ENCODE measurements at regions not wholly inside any gene's neighbourhood (a gene's known extent, or its start where the extent isn't known, plus 50 kb on each side); places are given as distances from the start of the nearest gene placed in this dataset.
"Not testable (repeated sequence)": the region's sequence is repeated elsewhere in the genome, so short reads cannot be mapped to it uniquely, and the experiment has no call there.

- DNase-seq (ENCODE audit: low read depth), result peak; percentile 6
- H3K4me3 ChIP-seq (ENCODE audit: low read depth, low read length), result no peak overlapping the region
These were observed 167.8 kb downstream of the PCDH10 start for GRCh38 chr4:133316909-133317308.

GRCh38 chr4:133314991-133315390 lies 165.9 kb downstream of the PCDH10 start:
- DNase-seq (ENCODE audit: low read depth), result no peak
- TF ChIP-seq CTCF (conservative IDR thresholded peaks at IDR 0.05; ENCODE audit: low read depth, low read length), result no peak
- no peak overlapping the region for H3K4me3 ChIP-seq (ENCODE audit: low read depth, low read length)

More at GRCh38 chr4:133316909-133317308, 167.8 kb downstream of the PCDH10 start:
- no peak for TF ChIP-seq CTCF (conservative IDR thresholded peaks at IDR 0.05; ENCODE audit: low read depth, low read length)

GRCh38 chr4:133287396-133287795 lies 138.3 kb downstream of the PCDH10 start:
- no peak for DNase-seq (ENCODE audit: low read depth)
- no peak overlapping the region for H3K4me3 ChIP-seq (ENCODE audit: low read depth, low read length)
- no peak for TF ChIP-seq CTCF (conservative IDR thresholded peaks at IDR 0.05; ENCODE audit: low read depth, low read length)

- no peak overlapping the region for H3K4me3 ChIP-seq (ENCODE audit: low read depth, low read length)
- TF ChIP-seq CTCF (conservative IDR thresholded peaks at IDR 0.05; ENCODE audit: low read depth, low read length), result no peak
- no peak for DNase-seq (ENCODE audit: low read depth)
These were observed 129.5 kb downstream of the PCDH10 start for GRCh38 chr4:133278591-133278990.

- H3K4me3 ChIP-seq (ENCODE audit: low read depth, low read length); DNase-seq (ENCODE audit: low read depth): not testable (repeated sequence)
These were observed 128.8 kb downstream of the PCDH10 start for GRCh38 chr4:133277940-133278339.

GRCh38 chr4:133275246-133275645 lies 126.2 kb downstream of the PCDH10 start:
- DNase-seq (ENCODE audit: low read depth), result peak; percentile 10
- H3K4me3 ChIP-seq (ENCODE audit: low read depth, low read length), result no peak overlapping the region
- TF ChIP-seq CTCF (conservative IDR thresholded peaks at IDR 0.05; ENCODE audit: low read depth, low read length), result no peak

GRCh38 chr4:133273401-133273800 lies 124.3 kb downstream of the PCDH10 start:
- H3K4me3 ChIP-seq (ENCODE audit: low read depth, low read length), result no peak overlapping the region
- DNase-seq (ENCODE audit: low read depth), result no peak
- no peak for TF ChIP-seq CTCF (conservative IDR thresholded peaks at IDR 0.05; ENCODE audit: low read depth, low read length)

Data from choroid plexus epithelial cell (primary cell).